Posterior vena cava (tissue), 2 donors: ENCODE measurements at regions not wholly inside any gene's neighbourhood (a gene's known extent, or its start where the extent isn't known, plus 50 kb on each side); places are given as distances from the start of the nearest gene placed in this dataset.
"Not testable (repeated sequence)": the region's sequence is repeated elsewhere in the genome, so short reads cannot be mapped to it uniquely, and the experiment has no call there.

Source experiments
- DNase-seq: peaks from one replicate; pipeline ENCODE4 v3.0.0-alpha.2; 2020; ENCODE audit warnings: low spot score
- intact Hi-C, 2 donors: fragments of 100-400 bp; cut with DNase I; formaldehyde crosslinking; loops; one replicate each; pipeline versions ENCODE4 v1.14.1 to v1.14.2; 2022 to 2023
- donor health status: DM: yes; HTN: yes; CAD: no.
- donor health status: DM: yes; HTN: yes; CAD: no.

DNA sequence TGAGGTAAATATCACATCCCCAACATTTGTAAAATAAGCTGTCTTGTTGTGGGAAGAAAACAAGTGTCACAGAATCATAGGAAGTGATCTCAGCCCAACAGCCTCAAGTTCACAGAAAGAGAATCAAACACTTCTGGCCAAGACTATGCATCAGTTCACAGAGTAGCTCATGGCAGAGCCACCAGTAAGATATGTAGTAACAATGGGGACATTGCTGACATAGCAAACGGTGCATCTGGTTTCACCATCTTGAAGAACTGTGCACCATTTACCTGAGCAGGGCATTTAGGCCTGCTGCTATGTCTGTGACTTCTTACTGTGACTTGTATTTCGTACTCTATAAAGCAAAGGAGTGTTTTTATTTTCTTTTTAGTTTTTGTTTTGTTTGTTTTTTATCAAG is 585.3 kb upstream of the FAT3 start:
- DNase-seq = no peak
- intact Hi-C loops = no loop called here

DNA sequence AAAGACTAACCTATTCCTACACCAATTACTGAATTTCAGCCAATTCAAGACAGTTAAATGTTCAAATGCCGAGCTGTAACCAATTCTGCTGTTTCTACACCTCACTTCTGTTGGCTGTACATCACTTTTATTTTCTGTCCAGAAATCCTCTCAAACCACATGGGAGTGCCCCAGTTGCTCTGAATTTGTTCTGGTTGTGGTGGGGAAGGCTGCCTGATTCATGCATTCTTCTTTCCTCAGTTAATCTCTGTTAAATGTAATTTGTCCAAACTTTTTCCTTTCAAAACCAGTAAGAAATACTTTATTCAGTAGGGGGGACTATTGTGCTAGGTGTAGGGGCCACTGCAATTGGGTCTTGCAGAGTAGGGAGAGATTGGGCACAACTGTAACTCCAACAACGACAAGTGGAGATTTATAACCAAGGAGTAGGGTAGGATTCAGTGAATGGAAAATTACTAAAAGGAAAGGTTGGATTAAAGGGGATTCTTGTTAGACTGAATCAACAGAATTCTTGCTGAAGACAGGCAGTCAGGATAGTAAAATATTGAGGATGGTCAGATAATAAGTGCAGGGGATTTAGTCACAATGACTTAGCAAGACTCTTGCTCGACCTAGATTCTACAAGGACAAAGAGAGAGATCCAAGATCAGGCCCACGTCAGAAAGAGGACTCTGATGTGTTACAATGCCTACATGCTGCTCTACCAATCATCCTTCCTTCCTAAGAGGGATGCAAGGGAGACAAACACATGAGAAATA is 593.5 kb upstream of the FAT3 start:
- DNase-seq = no peak
- intact Hi-C loops = no loop called here

DNA sequence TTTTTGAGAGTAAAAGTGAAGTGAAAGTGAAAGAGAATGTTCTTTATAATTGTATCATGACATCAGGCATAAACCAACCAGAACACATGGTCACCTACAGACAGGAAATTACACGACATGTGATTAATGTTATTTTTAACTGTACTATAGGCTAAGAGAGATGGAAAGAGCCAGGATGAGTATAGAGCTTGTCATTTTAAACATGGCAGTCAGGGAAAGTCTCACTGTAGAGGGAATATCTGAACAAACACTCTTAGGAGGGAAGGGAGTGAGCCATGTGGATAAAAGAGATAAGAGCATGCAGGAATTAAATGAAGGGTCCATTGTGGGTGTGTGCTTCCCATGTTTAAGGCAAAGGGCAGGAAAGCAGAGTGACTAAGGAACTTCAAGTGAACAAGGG is 599.1 kb upstream of the FAT3 start:
- intact Hi-C loops = no loop called here
- no peak for DNase-seq

DNA sequence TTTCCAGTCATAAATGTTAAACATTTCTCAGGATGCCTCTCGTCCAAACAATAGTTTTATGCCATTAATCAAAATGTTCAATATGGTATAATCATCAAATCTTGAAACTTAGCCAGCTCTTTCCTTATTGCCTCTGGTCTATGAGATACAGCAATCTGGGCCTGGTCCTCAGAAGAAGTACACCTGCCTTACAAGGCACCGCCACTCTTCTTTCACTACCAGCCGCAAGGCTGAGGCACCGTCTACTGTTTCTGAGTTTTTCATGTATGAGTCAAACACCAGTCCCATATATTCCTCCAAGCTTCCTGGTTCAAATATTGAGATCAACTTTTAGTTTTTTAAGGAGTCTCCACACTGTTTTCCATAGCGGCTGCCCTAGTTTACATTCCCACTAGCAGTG is 600.6 kb upstream of the FAT3 start:
- intact Hi-C loops = no loop called here

DNA sequence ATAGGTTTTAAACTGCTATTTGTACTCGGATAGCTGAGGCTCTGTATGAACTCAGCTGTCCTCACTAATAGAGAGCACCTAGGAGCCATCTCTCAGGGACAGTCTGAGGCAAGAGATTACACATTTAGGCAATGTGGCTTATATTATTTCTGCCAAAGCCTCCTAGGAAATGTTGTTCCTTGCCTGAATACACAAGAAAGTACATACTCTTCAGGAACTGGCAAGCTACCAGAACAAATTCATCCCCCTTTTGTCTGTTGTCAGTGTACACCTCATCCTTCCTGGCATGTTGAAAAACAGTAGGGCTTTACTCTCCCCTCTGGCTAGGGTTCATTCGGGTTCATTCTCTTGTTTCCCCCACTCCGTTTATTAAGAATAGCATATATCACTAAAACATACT is 615.9 kb upstream of the FAT3 start:
- DNase-seq = no peak
- intact Hi-C loops = no loop called here

More for the DNA sequence above, 600.6 kb upstream of the FAT3 start:
- no peak for DNase-seq

DNA sequence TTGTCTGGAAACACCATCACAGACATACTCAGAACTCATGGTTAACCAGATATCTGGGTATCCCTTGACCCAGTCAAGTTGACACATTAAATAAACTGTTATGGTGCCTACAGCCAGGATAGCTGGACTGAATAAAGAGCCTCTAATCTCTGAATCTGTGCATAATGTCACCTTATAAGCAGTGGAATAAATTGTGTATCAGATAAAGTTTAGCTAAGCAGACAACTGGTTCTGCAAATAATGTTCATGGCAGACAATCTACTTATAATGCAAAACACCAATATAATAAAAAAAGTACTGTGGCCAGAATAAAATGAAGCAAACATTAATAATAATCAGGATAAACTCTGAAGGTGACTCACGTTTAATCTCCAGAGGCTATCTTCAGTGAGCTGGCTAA is 628.5 kb upstream of the FAT3 start:
- no peak for DNase-seq
- intact Hi-C loops = no loop called here

DNA sequence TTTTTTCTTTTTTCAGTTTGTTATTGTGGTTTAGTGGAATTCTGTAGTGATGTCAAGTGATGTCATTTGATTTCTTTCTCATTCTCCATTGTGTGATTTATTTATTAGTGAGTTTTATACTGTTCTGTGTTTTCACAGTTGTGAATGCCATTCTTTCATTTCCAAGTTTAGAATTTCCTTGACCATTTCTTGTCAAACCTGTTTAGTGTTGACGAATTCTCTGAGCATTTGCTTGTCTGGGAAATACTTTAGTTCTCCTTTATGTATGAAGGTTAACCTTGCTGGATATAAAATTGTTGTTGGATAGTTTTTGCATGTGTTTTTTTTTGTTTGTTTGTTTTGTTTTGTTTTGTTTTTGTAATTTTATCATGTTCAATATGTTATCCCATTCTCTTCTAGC is 633.6 kb upstream of the FAT3 start:
- intact Hi-C loops = no loop called here
- no peak for DNase-seq

DNA sequence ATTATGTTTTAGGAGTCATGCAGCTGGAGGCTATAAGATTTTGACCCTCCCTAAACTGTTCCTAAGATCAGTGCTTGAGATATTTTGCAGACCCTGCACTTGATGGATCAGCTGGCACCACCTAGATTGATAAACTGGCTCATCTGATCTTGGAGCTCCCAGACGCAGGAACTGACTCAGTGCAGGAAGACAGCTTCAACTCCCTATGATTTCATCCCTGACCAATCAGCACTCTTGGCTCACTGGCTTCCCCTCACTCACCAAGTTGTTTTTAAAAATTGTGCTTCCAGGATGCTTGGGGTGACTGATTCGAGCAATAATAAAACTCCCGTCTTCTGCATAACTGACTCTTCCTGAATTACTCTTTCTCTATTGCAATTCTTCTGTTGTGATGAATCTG is 637.5 kb upstream of the FAT3 start:
- DNase-seq = no peak
- intact Hi-C loops = no loop called here

DNA sequence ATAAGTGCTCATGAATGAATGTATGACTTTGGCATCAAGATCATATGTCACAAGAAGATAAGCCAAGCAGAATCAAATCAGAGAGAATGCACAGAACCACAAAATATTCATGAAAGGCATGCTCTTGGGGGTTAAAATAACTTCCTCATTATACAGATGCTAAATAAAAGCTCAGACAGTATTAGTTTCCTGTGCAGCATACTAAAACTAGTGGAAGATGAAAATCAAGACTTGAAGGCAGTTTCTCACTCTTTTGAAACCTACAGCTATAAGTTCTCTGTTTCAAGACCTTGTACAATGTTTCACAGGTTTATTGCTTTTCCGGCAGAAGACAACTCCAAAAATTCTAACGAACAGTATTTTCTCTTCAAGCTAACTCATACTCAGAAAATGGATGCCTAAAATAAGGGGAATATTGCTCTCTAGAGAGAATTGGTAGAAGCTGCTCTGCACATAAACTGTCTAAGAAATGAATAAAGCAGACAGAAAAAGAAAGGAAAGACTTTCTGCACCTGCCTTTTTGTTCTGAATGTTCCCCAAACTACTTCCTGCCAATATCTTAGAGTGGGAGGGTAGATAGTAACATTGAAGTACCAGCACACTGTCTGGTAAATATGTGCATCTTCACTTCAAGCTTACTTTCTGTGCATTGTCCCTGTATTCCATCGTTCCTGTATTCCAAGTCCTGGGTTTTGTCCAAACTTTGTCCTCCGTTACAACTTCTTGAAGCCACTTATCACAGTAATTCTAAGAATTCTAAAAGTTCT is 639.4 kb upstream of the FAT3 start:
- no peak for DNase-seq
- intact Hi-C loops = no loop called here

DNA sequence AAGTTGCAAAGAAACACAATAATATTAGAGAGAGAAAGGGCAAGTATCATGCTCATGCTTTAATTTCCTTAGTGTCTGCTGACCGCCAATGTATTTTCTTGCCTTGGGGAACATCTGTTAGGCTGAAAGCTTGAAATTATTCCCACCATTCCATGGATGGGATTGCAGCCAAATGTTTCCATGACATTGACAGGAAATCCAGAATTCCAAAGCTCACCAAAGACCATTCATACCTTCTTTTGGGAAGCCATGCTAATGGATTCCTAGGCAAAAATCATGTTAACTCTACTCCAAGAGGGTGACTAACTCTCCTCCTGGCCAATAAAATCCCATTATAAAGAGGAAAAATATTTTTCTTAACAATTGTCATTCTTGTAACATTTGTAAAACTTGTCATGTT is 661.4 kb upstream of the FAT3 start:
- DNase-seq = no peak
- intact Hi-C loops = no loop called here

DNA sequence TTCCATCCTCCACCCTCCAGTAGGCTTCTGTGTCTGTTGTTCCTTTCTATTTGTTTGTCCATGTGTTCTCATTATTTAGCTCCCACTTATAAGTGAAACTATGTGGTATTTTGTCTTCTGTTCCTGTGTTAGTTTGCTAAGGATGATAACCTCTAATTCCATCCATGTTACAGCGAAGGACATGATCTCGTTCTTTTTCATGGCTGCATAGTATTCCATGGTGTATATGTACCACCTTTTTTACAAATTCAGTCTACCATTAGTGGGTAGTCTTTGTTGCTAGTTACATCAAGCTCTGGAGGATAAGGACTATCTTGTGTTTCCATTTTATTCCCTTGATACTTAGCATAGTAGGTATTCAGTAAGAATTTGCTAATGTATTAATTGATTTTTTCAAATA is 664.2 kb upstream of the FAT3 start:
- intact Hi-C loops = no loop called here
- DNase-seq = no peak

DNA sequence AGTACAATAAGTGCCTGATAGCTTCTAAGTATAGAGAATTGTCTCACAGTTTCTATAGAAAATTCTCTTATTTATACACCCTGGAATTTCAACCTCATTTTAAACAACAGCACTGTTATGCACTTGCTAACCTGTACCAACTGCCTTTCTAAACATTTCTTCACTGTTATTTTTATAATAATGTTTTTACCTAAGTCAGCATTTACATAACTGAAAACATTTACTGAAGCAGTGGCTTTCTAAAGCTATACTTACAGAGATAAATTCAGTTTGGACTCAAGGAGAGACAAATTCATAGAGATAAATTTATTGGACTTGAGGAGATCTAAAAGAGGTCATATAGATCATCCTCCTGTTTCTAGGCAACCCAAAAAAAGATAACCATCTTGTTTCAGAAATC is 686.6 kb upstream of the FAT3 start:
- intact Hi-C loops = no loop called here
- DNase-seq = no peak

DNA sequence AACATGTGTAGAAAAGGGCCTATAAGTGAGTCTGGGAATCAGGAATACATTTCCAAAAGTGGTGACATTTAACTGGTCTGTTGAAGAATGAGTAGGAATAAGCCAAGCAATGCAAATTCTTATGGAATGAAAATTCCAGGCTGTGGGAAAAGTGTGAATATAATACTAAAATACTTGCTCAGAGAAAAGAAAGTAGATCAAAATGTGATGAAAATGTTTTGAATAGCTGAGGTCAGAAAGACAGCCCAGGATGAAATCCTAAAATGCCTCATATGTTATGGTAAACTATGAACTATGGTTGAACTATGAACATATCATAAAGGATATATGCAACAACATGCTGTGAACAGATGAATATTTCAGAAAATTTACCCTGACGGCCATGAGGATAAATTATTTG is 688.3 kb upstream of the FAT3 start:
- no peak for DNase-seq
- intact Hi-C loops = no loop called here

DNA sequence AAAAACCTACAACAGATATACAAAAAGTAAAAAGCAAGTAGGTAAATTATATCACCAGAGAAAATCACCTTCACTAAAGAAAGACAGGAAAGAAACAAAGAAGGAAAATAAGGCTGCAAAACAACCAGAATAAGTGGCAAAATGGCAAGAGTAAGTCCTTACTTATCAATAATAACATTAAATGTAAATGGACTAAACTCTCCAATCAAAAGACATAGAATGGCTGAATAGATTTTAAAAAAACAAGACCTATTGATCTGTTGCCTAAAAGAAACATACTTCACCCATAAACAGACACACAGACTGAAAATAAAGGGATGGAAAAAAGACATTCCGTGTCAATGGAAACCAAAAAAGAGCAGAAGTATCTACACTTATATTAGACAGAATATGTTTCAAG is 695.7 kb upstream of the FAT3 start:
- intact Hi-C loops = no loop called here
- no peak for DNase-seq

DNA sequence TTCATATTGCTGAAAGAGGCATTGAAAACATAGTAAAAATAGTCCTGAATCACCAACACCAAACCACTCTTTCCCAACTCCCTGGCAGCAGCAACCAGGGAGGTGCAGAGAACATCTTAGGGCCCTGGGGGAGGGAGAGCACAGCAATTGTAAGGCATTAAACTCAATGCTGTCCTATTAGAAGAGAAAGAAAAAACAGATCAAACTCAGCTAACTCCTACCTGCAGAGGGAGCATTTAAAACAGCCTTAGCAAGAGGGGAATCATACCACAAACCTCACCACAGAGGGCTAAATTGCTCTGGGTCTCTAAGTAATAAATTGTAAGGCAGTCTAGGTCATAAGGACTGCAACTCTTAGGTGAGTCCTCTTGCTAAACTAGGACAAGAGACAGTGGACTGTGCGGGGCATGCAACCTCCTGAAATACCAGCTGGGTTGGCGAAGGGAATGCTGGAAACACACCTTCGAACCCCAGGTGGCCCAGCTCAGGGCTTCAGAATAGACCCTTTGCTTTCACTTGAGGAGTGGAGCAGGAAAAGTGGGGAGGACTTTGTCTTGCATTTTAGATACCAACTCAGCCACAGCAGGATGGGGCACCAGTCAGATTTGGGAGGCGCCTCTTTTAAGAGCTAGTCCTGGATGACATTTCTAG is 697.1 kb upstream of the FAT3 start:
- intact Hi-C loops = no loop called here

DNA sequence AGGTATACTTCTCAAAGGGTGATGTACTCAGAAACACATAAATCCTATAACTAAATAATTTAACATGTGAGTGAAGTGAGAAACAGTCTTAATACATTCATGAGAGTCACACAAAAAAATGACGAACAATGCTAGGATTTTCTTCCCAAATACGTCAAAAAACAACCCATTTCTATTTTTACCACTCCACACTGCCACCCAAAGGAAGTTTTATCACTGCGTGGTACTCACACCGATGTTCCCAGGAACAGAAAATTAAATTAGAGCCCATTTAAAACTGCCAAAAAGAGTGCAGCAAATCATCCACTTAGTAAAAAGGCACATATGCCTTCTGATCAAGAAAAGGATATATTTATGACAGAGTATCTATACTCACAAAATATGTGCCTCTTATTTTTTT is 710.9 kb upstream of the FAT3 start:
- intact Hi-C loops = loop anchor here in 1 of 2 donors (5.0 kb wide), 1 partner anchor 811 kb away; no protein-coding TSS in a partner anchor
- no peak for DNase-seq

More for the DNA sequence above, 697.1 kb upstream of the FAT3 start:
- DNase-seq = no peak

DNA sequence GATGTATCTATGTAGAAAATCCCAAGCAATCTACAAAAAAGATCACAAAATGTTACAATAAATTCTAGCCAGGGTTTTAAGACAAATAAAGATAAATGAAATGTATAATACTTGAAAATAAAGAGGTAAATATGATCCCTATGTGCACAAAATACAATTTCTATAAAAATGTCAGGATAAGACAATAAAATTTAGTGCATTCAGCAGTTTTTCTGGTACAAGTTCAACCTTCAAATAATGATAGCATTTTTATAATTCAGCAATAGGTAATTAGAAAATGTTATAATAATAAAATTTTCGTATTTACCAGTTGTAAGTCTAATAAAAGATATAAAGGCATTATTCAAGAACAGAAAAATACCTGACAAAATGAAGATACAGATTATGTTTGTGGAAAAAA is 726.8 kb upstream of the FAT3 start:
- intact Hi-C loops = no loop called here
- no peak for DNase-seq

DNA sequence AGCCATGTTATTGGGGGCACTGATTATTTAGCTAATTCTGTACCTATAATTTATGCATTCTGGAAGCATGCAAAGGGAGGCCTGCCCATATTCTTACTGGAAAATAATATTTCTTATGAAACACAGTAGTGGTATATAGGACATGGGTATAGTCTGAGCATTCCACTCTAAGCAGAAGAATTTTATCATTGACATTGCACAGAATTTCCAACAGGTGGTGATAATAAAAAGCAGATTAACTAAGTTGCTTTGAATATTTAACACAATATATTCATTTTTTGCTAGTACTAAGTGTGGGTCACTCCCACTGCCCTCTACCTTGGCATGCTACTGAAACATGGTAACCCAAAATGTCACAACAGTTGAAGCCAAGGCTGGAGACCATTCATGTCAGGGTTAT is 728.8 kb upstream of the FAT3 start:
- DNase-seq = no peak
- intact Hi-C loops = no loop called here

DNA sequence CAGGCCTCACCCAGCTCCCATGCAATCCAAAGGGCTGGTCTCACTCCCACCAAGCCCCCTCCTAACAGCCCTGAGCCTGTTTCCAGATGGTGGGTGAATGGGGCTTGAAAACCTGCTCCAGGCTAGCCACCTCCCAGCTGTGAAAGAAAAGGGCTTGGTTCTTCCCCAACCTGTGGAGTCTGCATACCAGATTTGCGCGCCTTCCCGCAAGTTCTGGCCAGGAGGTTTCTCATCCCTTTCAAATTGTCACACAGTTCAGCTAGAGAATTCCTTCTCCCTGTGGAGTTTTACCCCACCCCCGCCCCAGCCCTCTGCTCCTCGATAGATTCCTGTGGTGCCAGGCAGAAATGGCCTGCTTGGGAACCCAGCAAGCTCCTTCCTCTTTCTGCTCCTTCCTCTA is 734.6 kb upstream of the FAT3 start:
- DNase-seq = no peak
- intact Hi-C loops = no loop called here

DNA sequence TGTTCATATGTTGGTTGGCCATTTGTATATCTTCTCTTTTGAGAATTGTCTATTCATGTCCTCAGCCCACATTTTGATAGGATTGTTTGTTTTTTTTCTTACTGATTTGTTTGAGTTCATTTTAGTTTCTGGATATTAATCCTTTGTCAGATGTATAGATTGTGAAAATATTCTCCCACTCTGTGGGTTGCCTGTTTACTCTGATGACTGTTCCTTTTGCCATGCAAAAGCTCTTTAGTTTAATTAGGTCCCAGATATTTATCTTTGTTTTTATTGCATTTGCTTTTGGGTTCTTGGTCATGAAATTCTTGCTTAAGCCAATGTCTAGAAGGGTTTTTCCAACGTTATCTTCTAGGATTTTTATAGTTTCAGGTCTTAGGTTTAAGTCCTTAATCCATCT is 740.7 kb upstream of the FAT3 start:
- DNase-seq, intact Hi-C loops: not testable (repeated sequence)

DNA sequence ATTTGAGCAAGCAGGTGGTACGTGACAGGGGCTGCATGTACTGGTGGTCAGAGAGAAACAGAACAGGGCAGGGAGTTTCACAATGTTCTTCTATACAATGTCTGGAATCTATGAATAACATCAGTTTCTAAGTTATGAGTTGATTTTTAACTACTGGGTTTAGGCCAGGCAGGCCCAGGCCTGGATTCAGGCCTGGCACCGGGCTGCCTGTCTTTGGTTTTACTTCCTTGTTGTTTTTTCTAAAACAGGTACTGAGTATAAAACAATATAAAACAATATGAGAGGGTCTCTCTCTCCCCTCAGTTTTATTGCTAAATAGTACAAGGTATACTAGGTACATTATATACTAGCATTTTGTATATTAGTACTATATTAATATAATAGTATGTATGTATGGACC is 742.7 kb upstream of the FAT3 start:
- intact Hi-C loops = not testable (repeated sequence)

More for the DNA sequence above, 742.7 kb upstream of the FAT3 start:
- DNase-seq = not testable (repeated sequence)
